ENCODE measurements at regions not wholly inside any gene's neighbourhood (a gene's known extent, or its start where the extent isn't known, plus 50 kb on each side); places are given as distances from the start of the nearest gene placed in this dataset.
"Not testable (repeated sequence)": the region's sequence is repeated elsewhere in the genome, so short reads cannot be mapped to it uniquely, and the experiment has no call there.

DNA sequence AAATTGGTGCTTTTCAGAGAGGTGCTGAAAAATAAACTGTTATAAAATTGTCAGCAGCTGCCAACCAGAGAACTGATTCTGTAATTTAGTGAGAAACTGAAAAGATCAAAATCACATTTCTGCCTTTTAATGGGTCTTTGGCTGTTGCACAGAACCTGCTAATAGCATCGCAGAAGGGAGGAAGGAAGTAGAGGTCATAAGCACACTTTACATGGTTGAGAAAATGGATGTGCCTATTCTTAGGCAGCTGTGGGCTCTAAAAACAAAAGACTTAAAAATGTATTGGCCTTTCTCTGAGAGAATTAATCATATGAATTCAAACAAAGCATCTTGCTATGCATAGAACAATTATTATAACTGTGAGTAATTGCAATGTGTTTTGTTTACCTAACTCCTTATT lies 1186.9 kb downstream of the DSC3 start:
- no peak for DNase-seq (ENCODE audit: low read depth)

DNA sequence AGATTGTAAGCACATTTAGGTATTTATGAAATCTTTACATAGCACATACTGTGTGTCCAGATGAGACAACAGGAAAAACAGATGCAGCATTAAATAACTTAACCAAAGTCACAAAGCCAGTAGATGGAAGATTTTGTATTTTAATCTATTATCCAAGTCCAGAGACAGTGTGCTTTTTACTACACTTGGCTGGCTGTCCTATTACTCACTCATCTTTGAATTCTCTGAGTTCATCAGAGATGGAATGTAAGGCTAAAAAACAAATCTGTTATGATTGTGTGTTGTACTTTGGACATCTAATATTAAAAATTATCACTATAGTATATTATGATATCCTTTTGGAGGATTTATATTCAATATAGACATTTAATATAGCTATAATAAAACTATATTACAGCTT lies 1189.4 kb downstream of the DSC3 start:
- DNase-seq (ENCODE audit: low read depth), result no peak

DNA sequence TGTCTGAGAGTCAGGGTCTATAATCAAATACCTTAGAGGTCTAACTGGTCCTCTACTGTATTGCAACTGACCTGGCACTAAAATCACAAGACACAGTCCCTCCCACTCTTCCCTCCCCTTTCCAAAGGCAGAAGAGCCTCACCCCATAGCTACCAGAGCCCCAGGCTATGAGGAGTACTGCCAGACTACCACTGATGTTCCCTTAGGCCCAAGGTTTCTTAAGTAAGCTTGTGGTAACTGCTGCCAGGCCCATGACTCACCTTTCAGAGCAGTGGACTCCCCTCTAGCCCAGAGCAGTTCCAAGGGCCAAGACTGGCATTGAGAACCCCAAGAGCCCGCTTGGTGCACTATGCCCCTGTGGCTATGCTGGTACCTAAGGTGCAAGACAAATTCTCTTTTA lies 1193.4 kb downstream of the DSC3 start:
- no peak for DNase-seq (ENCODE audit: low read depth)

DNA sequence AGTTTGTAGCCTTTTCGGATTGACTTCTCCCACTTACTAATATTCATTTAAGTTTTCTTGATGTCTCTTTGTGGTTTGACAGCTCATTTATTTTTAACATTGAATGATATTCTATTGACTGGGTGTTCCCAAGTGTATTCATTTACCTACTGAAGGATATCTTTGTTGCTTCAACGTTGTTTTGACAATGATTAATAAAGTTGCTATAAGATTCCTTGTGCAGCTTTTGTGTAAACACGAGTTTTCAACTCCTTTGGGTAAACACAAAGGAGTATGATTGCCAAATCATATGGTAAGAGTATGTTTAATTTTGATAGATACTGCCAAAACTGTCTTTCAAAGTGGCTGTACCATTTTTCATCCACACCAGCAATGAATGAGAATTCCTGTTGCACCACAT lies 1200.9 kb downstream of the DSC3 start:
- DNase-seq (ENCODE audit: low read depth), result no peak

DNA sequence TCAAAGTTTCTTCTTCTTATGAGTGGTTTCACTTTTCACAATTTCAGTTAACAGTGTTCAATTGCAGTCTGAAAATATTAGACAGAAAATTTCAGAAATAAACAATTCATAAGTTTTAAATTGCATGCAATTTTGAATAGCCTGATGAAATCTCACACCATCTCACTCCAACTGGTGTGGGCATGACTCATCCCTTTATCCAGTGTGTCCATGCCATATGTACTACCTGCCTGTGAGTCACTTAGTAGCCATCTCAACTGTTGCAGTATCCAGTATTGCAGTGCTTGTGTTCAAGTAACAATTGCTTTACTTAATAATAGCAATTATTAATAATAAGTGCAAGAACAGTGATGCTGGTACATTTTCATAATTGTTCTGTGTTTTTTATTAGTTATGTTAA lies 1202.5 kb downstream of the DSC3 start:
- DNase-seq (ENCODE audit: low read depth), result peak; percentile 49

DNA sequence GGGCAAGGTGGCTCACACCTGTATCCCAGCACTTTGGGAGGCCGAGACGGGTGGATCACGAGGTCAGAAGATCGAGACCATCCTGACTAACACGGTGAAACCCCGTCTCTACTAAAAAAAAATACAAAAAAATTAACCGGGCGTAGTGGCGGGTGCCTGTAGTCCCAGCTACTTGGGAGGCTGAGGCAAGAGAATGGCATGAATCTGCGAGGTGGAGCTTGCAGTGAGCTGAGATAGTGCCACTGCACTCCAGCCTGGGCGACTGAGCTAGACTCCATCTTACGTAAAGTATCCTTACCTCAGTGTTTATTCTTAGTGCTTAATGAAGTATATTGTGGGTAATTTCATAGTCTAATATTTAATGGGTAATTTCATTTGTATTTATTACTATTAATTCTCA lies 1203.6 kb downstream of the DSC3 start:
- not testable (repeated sequence) for DNase-seq (ENCODE audit: low read depth)

DNA sequence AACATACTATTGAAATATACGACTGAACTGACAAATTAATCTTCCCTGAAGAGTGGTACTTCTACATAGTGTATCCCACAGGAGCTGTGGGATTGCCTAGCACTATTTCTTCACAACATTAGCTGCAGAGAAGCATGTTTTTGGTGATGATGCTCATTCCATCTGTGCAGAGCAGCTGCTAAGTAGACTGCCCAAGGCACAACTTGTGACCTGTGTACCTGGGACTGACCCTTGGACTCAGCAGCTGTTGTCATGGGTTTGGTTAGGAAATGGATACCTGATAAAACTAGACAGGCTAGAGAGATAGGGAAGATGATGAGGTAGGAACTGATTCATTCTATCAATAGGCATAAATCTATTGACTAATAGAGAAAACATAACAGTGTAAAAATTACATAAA lies 1204.0 kb downstream of the DSC3 start:
- DNase-seq (ENCODE audit: low read depth), result no peak

DNA sequence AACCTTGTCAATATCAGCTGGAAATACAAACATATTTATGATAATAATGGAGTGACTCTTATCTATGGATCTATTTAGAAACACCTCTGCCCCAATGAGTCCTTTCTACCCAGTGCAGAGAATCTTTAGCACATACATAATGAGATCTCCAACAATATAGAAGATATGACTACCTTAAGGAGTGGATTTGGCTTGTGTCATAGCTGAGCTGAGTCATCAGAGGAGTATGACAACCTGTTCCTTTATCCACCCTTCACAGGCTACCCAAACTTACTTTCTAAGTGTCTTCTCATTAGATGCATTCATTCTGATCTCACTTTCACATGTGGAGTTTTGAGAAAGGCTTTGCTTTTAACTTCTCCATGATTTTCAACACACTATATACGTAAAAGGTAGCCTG lies 1218.9 kb downstream of the DSC3 start:
- DNase-seq (ENCODE audit: low read depth), result no peak

DNA sequence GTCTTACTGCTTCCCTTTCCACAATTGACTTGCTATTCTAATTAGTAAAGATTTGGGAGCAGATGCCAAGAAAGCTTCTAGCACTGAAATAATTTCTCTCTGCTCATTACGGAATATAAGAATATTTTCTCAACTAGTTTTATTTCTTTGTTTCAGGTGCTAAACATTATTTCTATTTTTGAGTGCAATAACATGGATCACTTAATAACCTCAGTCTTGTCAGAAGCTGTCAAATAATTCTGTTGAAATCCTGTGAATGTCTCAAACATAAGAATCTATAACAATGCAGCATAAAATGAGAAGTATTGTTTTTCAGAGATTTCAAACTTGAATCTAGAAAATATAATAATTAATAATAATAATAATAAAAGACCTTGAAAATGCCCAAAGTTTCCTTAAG lies 1221.0 kb downstream of the DSC3 start:
- no peak for DNase-seq (ENCODE audit: low read depth)

DNA sequence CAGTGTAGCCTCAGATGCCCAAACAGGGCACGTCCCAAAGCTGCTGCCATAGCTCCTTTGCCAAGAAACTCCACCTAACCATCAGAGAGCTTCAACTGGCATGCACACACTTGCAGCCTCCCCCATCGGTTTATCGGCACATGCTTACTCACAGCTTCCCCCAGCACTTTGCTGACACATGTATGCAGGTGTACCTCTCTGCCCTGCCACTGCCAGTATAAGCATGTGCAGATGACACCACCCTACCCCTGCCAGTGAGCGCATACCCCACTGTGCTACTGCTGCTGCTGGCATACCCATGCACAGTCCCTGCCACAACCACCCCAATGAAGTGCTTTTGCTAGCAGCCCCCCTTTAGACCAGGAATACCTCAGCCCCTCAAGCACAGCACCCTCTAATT lies 1231.0 kb downstream of the DSC3 start:
- no peak for DNase-seq (ENCODE audit: low read depth)

DNA sequence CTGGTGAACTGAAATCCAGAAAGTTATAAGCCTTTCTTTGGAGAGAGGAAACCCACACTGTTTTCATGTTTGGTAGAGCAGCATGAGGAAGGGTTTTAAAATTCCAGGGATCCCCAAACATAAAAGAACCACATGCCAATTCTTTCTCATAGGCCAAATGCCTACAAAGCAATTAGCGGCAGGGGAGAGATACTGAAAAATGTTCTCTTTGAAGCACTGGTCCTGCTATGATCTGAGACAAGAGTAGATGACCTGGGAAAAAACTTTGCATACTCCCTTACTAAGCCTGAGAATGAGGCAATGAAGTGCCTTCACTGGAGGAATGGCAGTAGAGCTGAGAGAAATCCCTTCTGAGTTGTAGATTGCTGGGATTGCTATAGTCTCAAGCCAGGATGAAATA lies 1261.7 kb downstream of the DSC3 start:
- no peak for DNase-seq (ENCODE audit: low read depth)

DNA sequence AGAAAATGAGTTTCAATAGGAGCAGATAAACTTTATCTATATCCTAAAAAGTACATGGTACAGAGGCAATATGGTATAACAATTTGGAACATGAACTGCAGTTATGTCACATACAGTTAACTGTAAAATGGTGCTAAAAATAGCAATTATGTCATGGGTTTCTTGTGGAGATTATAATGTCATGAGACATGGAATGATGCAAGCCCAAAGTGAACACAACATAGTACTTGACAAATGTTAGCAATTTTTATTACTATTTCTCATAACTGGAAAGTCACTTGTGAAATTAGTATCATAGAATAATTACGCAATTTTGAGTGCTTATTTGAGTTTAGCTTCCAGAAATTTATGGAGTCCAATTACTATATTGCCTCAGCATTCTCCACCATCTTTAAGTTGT lies 1263.4 kb downstream of the DSC3 start:
- no peak for DNase-seq (ENCODE audit: low read depth)

DNA sequence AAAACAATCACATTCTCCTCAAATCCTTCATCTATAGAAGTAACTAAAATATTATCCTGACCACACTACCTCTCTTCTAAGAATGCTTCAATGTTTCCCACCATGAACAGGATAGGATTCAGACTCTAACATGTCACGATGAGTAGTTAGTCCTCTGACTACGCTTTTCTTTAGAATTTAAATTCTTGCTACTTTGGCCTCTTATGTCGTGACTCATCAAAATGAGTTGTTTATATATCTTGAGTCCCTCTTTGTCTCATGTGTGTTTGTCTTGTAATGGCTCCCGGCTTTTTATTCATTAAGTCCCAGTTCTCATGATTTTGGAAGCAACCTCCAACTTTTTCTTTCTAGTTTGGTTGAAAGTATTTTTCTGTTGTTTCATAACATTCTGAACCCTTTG lies 1289.2 kb downstream of the DSC3 start:
- DNase-seq (ENCODE audit: low read depth), result no peak

DNA sequence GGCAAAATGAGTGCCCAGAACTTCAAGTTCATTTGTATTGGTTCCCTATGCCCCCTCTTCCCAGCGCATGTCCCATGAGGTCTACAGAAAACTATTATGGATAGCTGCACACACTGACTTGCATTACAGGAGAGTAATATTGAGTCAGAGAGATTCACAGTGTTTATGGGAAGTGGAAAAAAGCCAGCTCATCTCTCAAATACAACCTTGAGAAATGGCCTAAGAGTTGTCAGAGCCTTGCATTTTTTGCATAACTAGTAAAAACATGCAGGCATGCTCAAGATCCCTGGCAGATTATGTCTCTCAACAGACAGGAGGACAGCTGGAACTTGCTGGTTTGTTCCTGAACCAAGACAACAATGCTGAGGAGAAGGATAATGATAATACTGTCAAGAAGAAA lies 1292.8 kb downstream of the DSC3 start:
- DNase-seq (ENCODE audit: low read depth), result no peak

DNA sequence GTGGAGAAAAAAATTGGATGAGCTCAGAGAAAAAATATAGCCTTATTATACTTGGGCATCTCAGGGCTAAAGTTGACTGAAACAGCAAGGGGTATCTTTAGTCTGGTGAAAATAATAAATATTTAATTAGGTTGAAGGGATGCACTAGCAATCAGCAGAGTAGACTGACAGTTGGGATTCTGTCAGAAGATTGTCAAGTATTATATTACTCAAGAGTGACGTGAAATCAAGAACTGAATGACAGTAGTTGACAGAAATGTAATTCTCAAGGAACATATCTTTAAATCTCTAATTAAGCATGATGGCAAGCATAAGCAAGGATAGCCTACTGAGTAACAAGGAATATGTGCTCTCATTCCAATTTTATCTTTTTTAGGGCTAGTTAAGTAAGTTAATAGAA lies 1301.1 kb downstream of the DSC3 start:
- no peak for DNase-seq (ENCODE audit: low read depth)

DNA sequence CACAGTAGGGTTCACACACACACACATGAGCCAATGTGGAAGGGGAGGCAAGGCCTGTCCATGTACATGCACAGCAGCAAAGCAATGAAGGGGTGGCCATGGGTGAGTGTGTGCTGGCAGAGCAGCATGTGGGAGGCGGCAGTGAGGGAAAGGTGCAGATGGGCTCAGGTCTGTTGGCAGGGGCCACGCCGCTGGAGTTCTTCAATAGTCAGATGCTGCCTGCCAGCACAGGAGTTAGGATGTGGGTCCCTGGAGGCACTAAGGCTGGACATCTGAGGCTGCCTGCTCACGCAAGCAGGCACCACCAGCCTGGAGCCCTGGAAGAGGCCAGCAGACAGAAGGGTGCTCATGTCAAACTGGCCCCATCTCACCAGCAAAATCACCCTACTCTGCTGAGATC lies 1304.9 kb downstream of the DSC3 start:
- DNase-seq (ENCODE audit: low read depth), result no peak

DNA sequence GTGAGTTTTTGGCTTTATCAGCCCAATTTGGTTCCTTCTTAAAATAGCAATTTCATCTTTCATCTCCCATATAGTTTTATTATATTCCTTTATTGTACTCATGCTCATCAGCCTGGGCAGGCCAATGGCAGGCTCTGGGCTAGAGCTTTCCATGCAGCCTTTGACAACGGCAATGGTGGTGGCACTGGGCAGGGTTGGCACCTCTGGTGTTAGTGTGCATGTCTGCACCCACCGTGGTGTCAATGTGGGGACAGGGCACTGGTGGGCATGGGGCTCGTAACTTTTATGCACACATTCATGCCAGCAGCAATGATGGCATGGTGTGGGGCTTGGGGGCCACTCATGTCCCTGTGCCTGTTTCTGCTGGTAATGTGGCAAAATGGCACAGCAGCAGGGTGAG lies 1305.4 kb downstream of the DSC3 start:
- DNase-seq (ENCODE audit: low read depth), result no peak

DNA sequence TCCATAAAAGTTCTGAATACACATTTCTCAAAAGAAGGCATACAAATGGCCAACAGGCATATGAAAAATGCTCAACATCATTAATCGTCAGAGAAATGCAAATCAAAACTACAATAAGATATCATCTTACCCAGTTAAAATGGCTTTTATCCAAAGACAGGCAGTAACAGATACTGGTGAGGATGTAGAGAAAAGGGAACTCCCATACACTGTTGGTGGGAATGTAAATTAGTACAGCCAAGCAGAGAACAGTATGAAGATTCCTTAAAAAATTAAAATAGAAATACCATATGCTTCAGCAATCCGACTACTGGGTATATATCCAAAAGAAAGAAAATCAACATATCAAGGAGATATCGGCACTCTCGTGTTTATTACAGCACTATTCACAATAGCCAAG lies 1312.5 kb downstream of the DSC3 start:
- no peak for DNase-seq (ENCODE audit: low read depth)

DNA sequence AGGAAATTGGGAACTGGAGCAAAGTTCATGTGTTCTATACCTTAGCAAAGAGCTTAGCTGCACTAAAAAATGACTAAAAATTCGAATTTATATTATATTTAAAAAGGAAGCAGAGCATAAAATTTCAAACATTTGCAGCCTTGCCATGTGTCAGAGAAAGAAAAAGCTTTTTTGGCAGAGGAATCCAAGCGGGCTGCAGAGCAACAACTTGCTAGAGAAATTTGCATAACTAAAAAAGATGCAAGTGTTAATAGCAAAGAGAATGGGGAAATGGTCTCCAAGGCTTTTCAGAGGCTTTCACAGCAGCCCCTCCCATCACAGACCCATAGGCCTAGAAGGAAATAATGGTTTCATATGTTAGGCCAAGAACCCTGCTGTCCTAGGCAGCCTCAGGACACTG lies 1315.9 kb downstream of the DSC3 start:
- no peak for DNase-seq (ENCODE audit: low read depth)

DNA sequence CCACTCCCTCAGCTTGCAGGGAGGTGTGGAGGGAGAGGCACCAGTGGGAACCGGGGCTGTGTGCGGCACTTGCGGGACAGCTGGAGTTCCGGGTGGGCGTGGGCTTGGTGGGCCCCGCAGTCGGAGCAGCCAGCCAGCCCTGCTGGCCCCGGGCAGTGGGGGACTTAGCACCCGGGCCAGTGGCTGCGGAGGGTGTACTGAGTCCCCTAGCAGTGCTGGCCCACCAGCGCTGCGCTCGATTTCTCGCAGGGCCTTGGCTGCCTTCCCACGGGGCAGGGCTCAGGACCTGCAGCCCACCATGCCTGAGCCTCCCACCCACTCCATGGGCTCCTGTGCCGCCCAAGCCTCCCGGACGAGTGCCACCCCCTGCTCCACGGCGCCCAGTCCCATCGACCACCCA lies 1319.1 kb downstream of the DSC3 start:
- DNase-seq (ENCODE audit: low read depth), result not testable (repeated sequence)

DNA sequence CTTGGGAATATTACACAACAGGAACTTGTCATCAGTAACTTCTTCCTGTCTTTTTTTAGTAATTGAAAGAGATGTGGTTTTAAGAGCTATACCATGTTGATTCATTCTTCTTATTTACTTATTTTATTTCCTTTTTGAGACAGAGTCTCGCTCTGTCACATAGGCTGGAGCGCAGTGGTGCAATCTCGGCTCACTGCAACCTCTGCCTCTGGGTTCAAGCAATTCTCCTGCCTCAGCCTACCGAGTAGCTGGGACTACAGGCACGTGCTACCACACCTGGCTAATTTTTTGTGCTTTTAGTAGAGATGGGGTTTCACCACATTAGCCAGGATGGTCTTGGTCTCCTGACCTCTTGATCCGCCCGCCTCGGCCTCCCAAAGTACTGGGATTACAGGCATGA lies 1326.6 kb downstream of the DSC3 start:
- not testable (repeated sequence) for DNase-seq (ENCODE audit: low read depth)

DNA sequence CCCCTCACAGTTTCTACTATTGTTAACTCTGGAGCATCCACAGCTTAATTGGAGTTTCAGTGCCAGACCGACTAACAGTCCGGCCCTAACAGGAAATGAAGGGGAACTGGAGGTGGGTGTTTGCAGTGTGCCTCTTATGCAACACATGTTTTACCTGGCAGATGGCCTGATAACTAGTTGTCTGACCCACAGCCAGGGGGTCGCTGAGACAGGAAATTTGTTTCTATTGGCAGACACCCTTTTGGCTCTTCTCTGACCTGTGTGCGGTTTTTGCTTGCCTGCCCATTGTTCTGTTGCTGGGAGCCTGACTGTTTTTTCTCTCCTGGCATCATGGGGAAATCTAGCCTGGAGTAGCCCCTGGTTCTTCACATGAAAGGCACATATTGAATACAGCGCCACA lies 1329.8 kb downstream of the DSC3 start:
- DNase-seq (ENCODE audit: low read depth), result no peak

DNA sequence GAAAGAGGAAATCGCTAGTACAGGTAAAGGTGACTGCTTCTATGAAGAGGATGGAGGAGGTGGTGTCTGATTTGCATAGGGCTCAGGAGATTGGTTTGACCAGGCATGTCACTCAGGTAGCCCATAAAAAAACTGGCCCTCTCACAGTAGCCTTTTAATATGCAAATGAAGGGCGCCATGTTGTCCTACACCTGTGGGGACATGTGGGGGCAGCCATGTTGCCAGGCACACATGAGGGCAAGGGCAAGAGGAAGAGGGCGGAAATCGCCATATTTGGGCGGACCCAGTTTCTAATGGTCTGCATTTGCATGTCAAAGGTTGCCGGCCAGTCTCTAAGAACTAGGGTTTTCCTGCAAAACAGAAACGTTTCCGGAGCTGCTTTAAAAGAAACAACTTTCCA lies 1330.6 kb downstream of the DSC3 start:
- no peak for DNase-seq (ENCODE audit: low read depth)

DNA sequence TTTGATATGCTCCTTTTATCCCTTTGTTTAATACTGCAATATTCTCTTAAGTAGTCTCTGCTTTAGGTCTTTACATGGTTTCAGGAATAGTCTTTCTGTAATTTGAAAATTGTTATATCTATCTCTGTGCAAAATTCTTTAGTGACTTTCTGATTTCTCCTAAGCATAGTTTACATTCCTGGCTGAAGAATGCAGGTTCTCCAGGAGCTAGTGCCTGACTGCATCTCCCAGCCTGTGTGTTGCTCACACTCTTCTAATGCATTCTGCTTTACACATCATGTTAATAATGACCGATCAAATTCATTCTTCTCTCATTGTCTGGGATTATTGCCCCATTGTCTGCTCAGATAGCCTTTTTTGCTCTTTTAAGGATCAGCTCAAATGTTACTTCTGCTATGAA lies 1349.2 kb downstream of the DSC3 start:
- no peak for DNase-seq (ENCODE audit: low read depth)

DNA sequence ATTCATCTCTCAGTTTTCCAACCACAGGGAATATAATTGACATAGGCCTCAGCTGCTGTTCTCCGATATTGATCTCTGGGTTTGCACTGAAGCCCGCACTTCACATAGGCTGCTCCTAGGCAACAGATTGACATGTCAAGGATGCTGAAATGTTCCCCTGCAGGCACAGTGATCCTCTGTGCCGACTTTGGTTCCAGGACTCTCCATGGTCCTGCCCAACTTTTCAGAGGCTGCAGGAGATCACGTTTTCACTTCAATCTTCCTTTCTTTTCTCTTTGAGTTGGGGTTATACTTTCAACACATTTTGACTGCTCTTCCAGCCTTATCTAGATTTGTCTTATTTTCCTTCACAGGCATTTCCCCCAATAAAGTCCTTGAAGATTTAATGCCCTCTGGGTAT lies 1361.0 kb downstream of the DSC3 start:
- no peak for DNase-seq (ENCODE audit: low read depth)
